Neural progenitor cell (in vitro differentiated cells): ENCODE measurements at regions not wholly inside any gene's neighbourhood (a gene's known extent, or its start where the extent isn't known, plus 50 kb on each side); places are given as distances from the start of the nearest gene placed in this dataset.

Experiments used
- EZH2 ChIP-seq: fragments of 200-600 bp; sonication (generic); IDR thresholded peaks from 2 replicates; pipeline ENCODE4 v1.6.1; 2017; ENCODE audit warnings: antibody characterized with exemption, mild to moderate bottlenecking, moderate library complexity
- TF ChIP-seq, protein P1 (sequence below): fragments of 200-600 bp; sonication (generic); IDR thresholded peaks from 2 replicates; pipeline ENCODE4 v1.5.1; 2017; ENCODE audit warnings: antibody characterized with exemption, mild to moderate bottlenecking

DNA sequence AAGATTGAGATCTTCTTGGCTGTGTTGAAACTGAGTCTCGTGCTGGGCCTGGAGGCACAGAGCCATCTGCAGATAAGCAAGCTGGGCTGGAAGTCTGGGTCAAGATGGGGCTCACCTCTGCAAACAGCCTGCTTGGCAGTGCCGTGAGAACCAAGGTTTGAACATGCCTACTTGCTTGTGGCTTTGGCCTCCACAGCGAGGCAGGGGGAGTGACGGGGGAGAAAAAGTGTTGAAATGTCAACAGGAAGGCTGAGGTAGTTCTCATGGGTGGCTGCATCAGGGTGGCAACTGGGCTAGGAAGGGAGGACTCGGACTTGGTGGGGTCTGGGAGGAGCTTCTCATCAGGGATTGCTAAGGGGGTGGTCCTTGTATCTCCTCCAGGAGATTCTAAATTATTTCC, 99.7 kb downstream of the THNSL2 start:
- TF ChIP-seq, protein P1, sequence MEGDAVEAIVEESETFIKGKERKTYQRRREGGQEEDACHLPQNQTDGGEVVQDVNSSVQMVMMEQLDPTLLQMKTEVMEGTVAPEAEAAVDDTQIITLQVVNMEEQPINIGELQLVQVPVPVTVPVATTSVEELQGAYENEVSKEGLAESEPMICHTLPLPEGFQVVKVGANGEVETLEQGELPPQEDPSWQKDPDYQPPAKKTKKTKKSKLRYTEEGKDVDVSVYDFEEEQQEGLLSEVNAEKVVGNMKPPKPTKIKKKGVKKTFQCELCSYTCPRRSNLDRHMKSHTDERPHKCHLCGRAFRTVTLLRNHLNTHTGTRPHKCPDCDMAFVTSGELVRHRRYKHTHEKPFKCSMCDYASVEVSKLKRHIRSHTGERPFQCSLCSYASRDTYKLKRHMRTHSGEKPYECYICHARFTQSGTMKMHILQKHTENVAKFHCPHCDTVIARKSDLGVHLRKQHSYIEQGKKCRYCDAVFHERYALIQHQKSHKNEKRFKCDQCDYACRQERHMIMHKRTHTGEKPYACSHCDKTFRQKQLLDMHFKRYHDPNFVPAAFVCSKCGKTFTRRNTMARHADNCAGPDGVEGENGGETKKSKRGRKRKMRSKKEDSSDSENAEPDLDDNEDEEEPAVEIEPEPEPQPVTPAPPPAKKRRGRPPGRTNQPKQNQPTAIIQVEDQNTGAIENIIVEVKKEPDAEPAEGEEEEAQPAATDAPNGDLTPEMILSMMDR, result no peak
- no peak for TF ChIP-seq EZH2
